ENCODE measurements at regions not wholly inside any gene's neighbourhood (a gene's known extent, or its start where the extent isn't known, plus 50 kb on each side); places are given as distances from the start of the nearest gene placed in this dataset.

GRCh38 chr13:78978381-78978998 is 319.5 kb upstream of the OBI1 start:
- peak; percentile 16 to 70 (median 54) for DNase-seq
- WGBS, 4 donors: 12 to 18% (median 14%) methylated on average over 2 of the region's 2 CpGs
- Histone ChIP-seq H3K4me3 (no peak overlapping the region), H3K4me1 (replicated peaks in 1 of 2) (no peaks in the 10 kb centered on the region), H3K27ac (no peak overlapping the region), H3K27me3 (peaks cover 6% of the 10 kb centered on the region), H3K36me3 (replicated peaks in 1 of 2) (no peaks in the 10 kb centered on the region), H3K9me3 (replicated peaks in 1 of 3) (no peaks in the 10 kb centered on the region)
- intact Hi-C loops (cut with DNase I): loop anchor here in 1 of 2 donors (10.0 kb wide), 1 partner anchor 834 kb away; no protein-coding TSS in a partner anchor
- TF ChIP-seq POLR2A (IDR thresholded peaks at IDR 0.05): no peak
- TF ChIP-seq, protein P1, sequence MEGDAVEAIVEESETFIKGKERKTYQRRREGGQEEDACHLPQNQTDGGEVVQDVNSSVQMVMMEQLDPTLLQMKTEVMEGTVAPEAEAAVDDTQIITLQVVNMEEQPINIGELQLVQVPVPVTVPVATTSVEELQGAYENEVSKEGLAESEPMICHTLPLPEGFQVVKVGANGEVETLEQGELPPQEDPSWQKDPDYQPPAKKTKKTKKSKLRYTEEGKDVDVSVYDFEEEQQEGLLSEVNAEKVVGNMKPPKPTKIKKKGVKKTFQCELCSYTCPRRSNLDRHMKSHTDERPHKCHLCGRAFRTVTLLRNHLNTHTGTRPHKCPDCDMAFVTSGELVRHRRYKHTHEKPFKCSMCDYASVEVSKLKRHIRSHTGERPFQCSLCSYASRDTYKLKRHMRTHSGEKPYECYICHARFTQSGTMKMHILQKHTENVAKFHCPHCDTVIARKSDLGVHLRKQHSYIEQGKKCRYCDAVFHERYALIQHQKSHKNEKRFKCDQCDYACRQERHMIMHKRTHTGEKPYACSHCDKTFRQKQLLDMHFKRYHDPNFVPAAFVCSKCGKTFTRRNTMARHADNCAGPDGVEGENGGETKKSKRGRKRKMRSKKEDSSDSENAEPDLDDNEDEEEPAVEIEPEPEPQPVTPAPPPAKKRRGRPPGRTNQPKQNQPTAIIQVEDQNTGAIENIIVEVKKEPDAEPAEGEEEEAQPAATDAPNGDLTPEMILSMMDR (IDR thresholded peaks at IDR 0.05): peak; percentile 44 to 79 (median 70)

DNA sequence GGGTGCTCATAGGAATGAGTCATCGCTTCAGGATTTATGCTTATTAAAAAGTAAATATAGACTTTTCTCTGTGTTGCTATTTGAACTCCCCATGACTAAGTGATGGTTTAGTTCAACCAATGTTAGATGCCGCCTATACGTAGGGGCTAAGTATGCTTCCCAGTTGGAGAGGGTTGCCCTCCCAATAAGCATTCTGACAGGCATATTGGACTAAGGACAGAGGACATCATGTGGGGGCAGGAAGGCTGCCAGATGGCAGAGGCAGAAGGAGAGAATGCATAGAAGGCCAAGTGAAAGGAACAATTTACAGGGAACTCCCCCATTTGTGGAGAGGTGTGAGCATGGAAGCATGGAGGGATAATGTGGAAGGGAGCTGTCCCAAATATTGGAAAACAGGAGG is 318.4 kb upstream of the OBI1 start:
- Histone ChIP-seq H3K27ac (no peak overlapping the region), H3K4me3 (no peak overlapping the region), H3K36me3 (replicated peaks in 1 of 2) (no peaks in the 10 kb centered on the region), H3K4me1 (replicated peaks in 1 of 2) (no peaks in the 10 kb centered on the region), H3K9me3 (replicated peaks in 1 of 3) (no peaks in the 10 kb centered on the region), H3K27me3 (peaks cover 6% of the 10 kb centered on the region)
- intact Hi-C loops (cut with DNase I): loop anchor here in 1 of 2 donors (10.0 kb wide), 1 partner anchor 833 kb away; no protein-coding TSS in a partner anchor
- WGBS, 4 donors: 75 to 86% (median 85%) methylated on average over 3 of the region's 3 CpGs
- no peak for DNase-seq
- TF ChIP-seq, protein P1 (IDR thresholded peaks at IDR 0.05): no peak
- no peak for TF ChIP-seq POLR2A (IDR thresholded peaks at IDR 0.05)

DNA sequence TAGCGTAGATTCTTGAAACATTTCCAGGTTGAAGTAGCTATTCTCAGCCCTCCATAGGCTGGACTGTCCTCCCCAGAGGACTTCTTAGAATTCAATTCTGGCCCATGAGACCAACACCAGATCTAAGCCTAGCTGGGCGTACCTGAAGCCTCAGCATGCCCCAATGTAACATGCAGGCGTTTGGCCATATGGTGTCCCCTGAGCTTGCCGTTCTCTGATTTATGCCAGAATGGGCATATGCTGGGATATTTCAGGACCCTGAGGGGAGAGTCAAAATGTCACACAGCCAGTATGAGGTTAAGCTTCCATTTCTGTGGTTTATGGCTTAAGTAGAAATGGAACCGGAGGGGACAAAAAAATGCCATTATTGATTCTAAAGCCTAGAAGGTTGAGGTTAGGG is 317.7 kb upstream of the OBI1 start:
- TF ChIP-seq, protein P1 (IDR thresholded peaks at IDR 0.05): no peak
- TF ChIP-seq POLR2A (IDR thresholded peaks at IDR 0.05): no peak
- Histone ChIP-seq H3K4me3 (no peak overlapping the region), H3K27me3 (peaks cover 6% of the 10 kb centered on the region), H3K4me1 (replicated peaks in 1 of 2) (no peaks in the 10 kb centered on the region), H3K9me3 (replicated peaks in 1 of 3) (no peaks in the 10 kb centered on the region), H3K36me3 (replicated peaks in 1 of 2) (no peaks in the 10 kb centered on the region), H3K27ac (no peak overlapping the region)
- WGBS, 4 donors: 66 to 79% (median 69%) methylated on average over 5 of the region's 5 CpGs
- DNase-seq: no peak
- intact Hi-C loops (cut with DNase I): loop anchor here in 1 of 2 donors (10.0 kb wide), 1 partner anchor 832 kb away; no protein-coding TSS in a partner anchor

GRCh38 chr13:78972561-78972960 is 313.6 kb upstream of the OBI1 start:
- 77 to 82% (median 80%) methylated on average over 3 of the region's 3 CpGs for WGBS, 4 donors
- Histone ChIP-seq H3K27me3 (no peaks in the 10 kb centered on the region), H3K4me3 (no peak overlapping the region), H3K27ac (no peak overlapping the region), H3K4me1 (replicated peaks in 1 of 2) (no peaks in the 10 kb centered on the region), H3K36me3 (replicated peaks in 1 of 2) (no peaks in the 10 kb centered on the region), H3K9me3 (replicated peaks in 1 of 3) (no peaks in the 10 kb centered on the region)
- no peak for DNase-seq
- intact Hi-C loops (cut with DNase I): loop anchor here in 1 of 2 donors (10.0 kb wide), 1 partner anchor 828 kb away; no protein-coding TSS in a partner anchor
- TF ChIP-seq POLR2A (IDR thresholded peaks at IDR 0.05): no peak
- TF ChIP-seq, protein P1 (IDR thresholded peaks at IDR 0.05): no peak

Measured in adrenal gland (tissue), 9 donors.